Vagina (tissue), 2 donors: ENCODE measurements at regions not wholly inside any gene's neighbourhood (a gene's known extent, or its start where the extent isn't known, plus 50 kb on each side); places are given as distances from the start of the nearest gene placed in this dataset.

ENCODE experiments used
- CTCF ChIP-seq, 3 experiments: fragments of 450-650 bp in 2 of 3; fragments of 200-600 bp in 1 of 3; sonication (generic) in 1 of 3; IDR thresholded peaks; one replicate each; pipeline ENCODE4 v1.5.1; 2017 to 2019; ENCODE audit warnings: antibody characterized with exemption in 3 of 3, mild to moderate bottlenecking in 2 of 3, moderate library complexity in 2 of 3
- POLR2A ChIP-seq, 2 donors: fragments of 450-650 bp; IDR thresholded peaks; one replicate each; pipeline ENCODE4 v1.6.1; 2017; ENCODE audit warnings: antibody characterized with exemption in 2 of 2, mild to moderate bottlenecking in 2 of 2, moderate library complexity in 2 of 2
- POLR2AphosphoS5 ChIP-seq, 2 donors: sonication (generic); formaldehyde crosslinking; IDR thresholded peaks; one replicate each; pipeline ENCODE4 v1.9.0; 2017; ENCODE audit warnings: antibody characterized with exemption in 2 of 2, mild to moderate bottlenecking in 2 of 2, low read depth in 1 of 2; ENCODE audit not compliant: insufficient read depth in 1 of 2

GRCh38 chr14:71444030-71444822, 488.0 kb upstream of the RGS6 start:
- TF ChIP-seq CTCF (IDR thresholded peaks at IDR 0.05) (no peak), POLR2A (IDR thresholded peaks at IDR 0.05) (no peak), POLR2AphosphoS5 (IDR thresholded peaks at IDR 0.05; ENCODE audit: insufficient read depth in 1 of 2, low read depth in 1 of 2) (no peak)
